OCI-LY7 (cell line): ENCODE measurements at regions not wholly inside any gene's neighbourhood (a gene's known extent, or its start where the extent isn't known, plus 50 kb on each side); places are given as distances from the start of the nearest gene placed in this dataset.

Experiments used
- CTCF ChIP-seq: fragments of 200-600 bp; sonication (generic); conservative IDR thresholded peaks from 2 replicates; pipeline ENCODE4 v1.5.1; 2014; ENCODE audit warnings: mild to moderate bottlenecking, antibody characterized with exemption, low read length, moderate library complexity, mixed read lengths
- EZH2phosphoT487 ChIP-seq: fragments of 200-600 bp; sonication (generic); IDR thresholded peaks from 2 replicates; pipeline ENCODE4 v1.6.1; 2018; ENCODE audit warnings: low read depth, borderline replicate concordance, mild to moderate bottlenecking, mixed run types, antibody characterized with exemption, low read length, moderate library complexity, mixed read lengths

GRCh38 chr2:19503915-19504314, 145.5 kb upstream of the OSR1 start:
- TF ChIP-seq EZH2phosphoT487 (no peak), CTCF (no peak)
